ENCODE measurements at regions not wholly inside any gene's neighbourhood (a gene's known extent, or its start where the extent isn't known, plus 50 kb on each side); places are given as distances from the start of the nearest gene placed in this dataset.

GRCh38 chr2:155982135-155982534 lies 350.4 kb downstream of the NR4A2 start:
- POLR2A ChIA-PET (ENCODE audit: partially characterized antibody) = interaction anchor here (0.5 kb wide), 1 partner anchor 576 kb away, joined by 3 read pairs; no protein-coding TSS in a partner anchor
- Histone ChIP-seq H2BK5ac (ENCODE audit: low read depth, low read length) (no peak overlapping the region), H3K9ac (replicated peaks in 1 of 4; ENCODE audit: extremely low read depth in 1 of 4, low read depth in 3 of 4, low read length in 3 of 4) (no peak overlapping the region), H2BK20ac (ENCODE audit: low read length) (no peak overlapping the region), H2AK5ac (ENCODE audit: low read depth, low read length) (no peak overlapping the region), H3K4me3 (ENCODE audit: extremely low read depth in 1 of 4, insufficient read depth in 2 of 4, low read depth in 3 of 4, low read length in 4 of 4) (no peak overlapping the region), H3K36me3 (ENCODE audit: control insufficient read depth in 2 of 4, insufficient read depth in 4 of 4, low read length in 3 of 4) (no peaks in the 10 kb centered on the region), H3K4ac (replicated peaks; ENCODE audit: insufficient read length, low read depth, low read length) (no peak overlapping the region), H2AFZ (ENCODE audit: low read length) (no peak overlapping the region), H2BK120ac (replicated peaks; ENCODE audit: low read depth, low read length) (no peak overlapping the region), H3K23me2 (ENCODE audit: low read depth, low read length) (no peaks in the 10 kb centered on the region; the same call in 1 of the 2 replicates), H3K9me3 (ENCODE audit: insufficient read depth in 2 of 2, low read depth in 1 of 2, low read length in 1 of 2) (no peaks in the 10 kb centered on the region), H3K4me2 (ENCODE audit: insufficient read depth in 1 of 2, low read depth in 2 of 2, low read length in 2 of 2) (no peak overlapping the region), H3K79me2 (ENCODE audit: control insufficient read depth in 1 of 2, insufficient read depth in 2 of 2, low read length in 2 of 2) (no peaks in the 10 kb centered on the region), H3K14ac (ENCODE audit: insufficient read length) (no peak overlapping the region), H3K4me1 (replicated peaks in 1 of 4; ENCODE audit: control insufficient read depth in 3 of 4, insufficient read depth in 4 of 4, low read length in 3 of 4) (no peaks in the 10 kb centered on the region), H3K27ac (ENCODE audit: low read depth, low read length) (no peak overlapping the region), H4K8ac (ENCODE audit: extremely low read depth, insufficient read depth, low read length) (no peak overlapping the region), H3K56ac (replicated peaks; ENCODE audit: insufficient read length, low read depth, low read length) (no peak overlapping the region), H3K23ac (ENCODE audit: insufficient read length) (no peak overlapping the region), H2BK12ac (ENCODE audit: low read depth, low read length) (no peak overlapping the region), H3K79me1 (ENCODE audit: low read depth, low read length) (no peaks in the 10 kb centered on the region), H4K20me1 (replicated peaks in 1 of 2; ENCODE audit: control insufficient read depth in 1 of 2, insufficient read depth in 2 of 2, low read length in 2 of 2) (no peaks in the 10 kb centered on the region), H3K18ac (ENCODE audit: extremely low read depth, low read length) (no peak overlapping the region), H3K27me3 (replicated peaks in 1 of 4; ENCODE audit: control insufficient read depth in 3 of 4, extremely low read depth in 1 of 4, insufficient read depth in 3 of 4, low read length in 3 of 4) (no peaks in the 10 kb centered on the region), H4K5ac (ENCODE audit: insufficient read length, low read depth, low read length) (no peak overlapping the region), H4K91ac (replicated peaks; ENCODE audit: insufficient read length, low read length) (no peak overlapping the region), H2BK15ac (ENCODE audit: low read length) (no peak overlapping the region)
- CTCF ChIA-PET (ENCODE audit: partially characterized antibody) = interaction anchor here (0.6 kb wide), 1 partner anchor 200 kb away, joined by 3 read pairs; no protein-coding TSS in a partner anchor
- DNase-seq (ENCODE audit: low read depth in 1 of 2, low spot score in 2 of 2) (no peak), FAIRE-seq (no peak)
- TF ChIP-seq CTCF (IDR thresholded peaks at IDR 0.05; ENCODE audit: control extremely low read depth in 1 of 3, insufficient read depth in 1 of 3, low read depth in 1 of 3, low read length in 3 of 3) = no peak
- no peak for TF ChIP-seq CEBPB (IDR thresholded peaks at IDR 0.05; ENCODE audit: low read depth, low read length)
- TF ChIP-seq TBP (IDR thresholded peaks at IDR 0.05; ENCODE audit: low read depth, low read length) = no peak
- TF ChIP-seq POLR2AphosphoS5 (IDR thresholded peaks at IDR 0.05; ENCODE audit: low read depth, low read length) = no peak
- 84% methylated on average over 1 of the region's 1 CpG; no CpG with 5 or more reads in 1 of the 2 experiments for WGBS, 2 experiments (ENCODE audit: extremely low coverage in 1 of 2, insufficient coverage in 1 of 2, insufficient read length in 1 of 2, insufficient replicate concordance in 2 of 2, low coverage in 1 of 2, low lambda C conversion rate in 2 of 2, missing lambda C conversion rate in 1 of 2)

Measured in H1 (cell line).